ENCODE measurements at regions not wholly inside any gene's neighbourhood (a gene's known extent, or its start where the extent isn't known, plus 50 kb on each side); places are given as distances from the start of the nearest gene placed in this dataset.

DNA sequence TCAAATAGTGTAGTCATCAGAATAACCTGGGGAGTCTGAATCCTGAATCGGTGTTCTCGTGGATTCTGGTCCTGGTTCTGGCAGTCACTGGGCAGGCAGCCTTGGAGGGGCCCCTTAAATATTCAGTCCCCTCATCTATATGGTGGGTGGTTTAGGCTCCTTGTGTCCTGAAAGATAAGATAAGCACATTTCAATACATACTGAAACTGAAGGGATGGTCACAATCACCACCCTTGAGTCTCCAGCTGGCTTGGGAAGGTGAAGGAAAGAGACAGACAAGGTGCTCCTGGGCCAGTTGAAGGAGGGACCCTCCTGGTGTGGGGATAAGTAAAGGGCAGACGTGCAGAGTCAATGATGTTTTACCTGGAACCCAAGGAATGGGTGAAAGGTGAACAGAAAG lies 146.7 kb downstream of the CXCL12 start:
- Mint-ChIP-seq H3K9me3 (peaks cover 5 to 19% (median 17%) of the 10 kb centered on the region in 7 donors), H3K27ac (no peak overlapping the region), H3K4me1 (no peaks in the 10 kb centered on the region), H3K36me3 (no peaks in the 10 kb centered on the region), H3K27me3 (ENCODE audit: low read depth in 3 of 3) (peaks cover 0 to 1% (median 0%) of the 10 kb centered on the region in 3 donors), H3K4me3 (no peak overlapping the region)
- Histone ChIP-seq H4K20me1 (ENCODE audit: insufficient read depth, low read length) (no peaks in the 10 kb centered on the region), H3K9me3 (replicated peaks in 1 of 2; ENCODE audit: control insufficient read depth in 1 of 2, insufficient read depth in 1 of 2, low read length in 2 of 2) (peaks cover 0 to 31% of the 10 kb centered on the region in 2 donors), H2AFZ (ENCODE audit: insufficient read depth, low read depth, low read length, poor library complexity, severe bottlenecking) (no peak overlapping the region), H3K9ac (ENCODE audit: insufficient read depth, low read length, poor library complexity, severe bottlenecking) (no peak overlapping the region), H3K4me2 (replicated peaks; ENCODE audit: extremely low read depth, low read length, poor library complexity, severe bottlenecking) (no peak overlapping the region), H3K27me3 (ENCODE audit: control insufficient read depth in 2 of 2, insufficient read depth in 2 of 2, low read length in 2 of 2) (no peaks in the 10 kb centered on the region), H3K27ac (ENCODE audit: low read depth in 1 of 2, low read length in 2 of 2) (no peak overlapping the region), H3K79me2 (ENCODE audit: insufficient read depth, low read length) (no peaks in the 10 kb centered on the region), H3K36me3 (replicated peaks in 1 of 2; ENCODE audit: control insufficient read depth in 1 of 2, insufficient read depth in 2 of 2, low read length in 2 of 2) (no peaks in the 10 kb centered on the region), H3K4me1 (ENCODE audit: control insufficient read depth in 1 of 2, insufficient read depth in 2 of 2, low read length in 2 of 2) (no peaks in the 10 kb centered on the region), H3K4me3 (replicated peaks in 1 of 3; ENCODE audit: low read depth in 2 of 3, low read length in 3 of 3) (no peak overlapping the region)
- 86% methylated on average over 1 of the region's 3 CpGs for WGBS (ENCODE audit: insufficient coverage)
- TF ChIP-seq, protein P1, sequence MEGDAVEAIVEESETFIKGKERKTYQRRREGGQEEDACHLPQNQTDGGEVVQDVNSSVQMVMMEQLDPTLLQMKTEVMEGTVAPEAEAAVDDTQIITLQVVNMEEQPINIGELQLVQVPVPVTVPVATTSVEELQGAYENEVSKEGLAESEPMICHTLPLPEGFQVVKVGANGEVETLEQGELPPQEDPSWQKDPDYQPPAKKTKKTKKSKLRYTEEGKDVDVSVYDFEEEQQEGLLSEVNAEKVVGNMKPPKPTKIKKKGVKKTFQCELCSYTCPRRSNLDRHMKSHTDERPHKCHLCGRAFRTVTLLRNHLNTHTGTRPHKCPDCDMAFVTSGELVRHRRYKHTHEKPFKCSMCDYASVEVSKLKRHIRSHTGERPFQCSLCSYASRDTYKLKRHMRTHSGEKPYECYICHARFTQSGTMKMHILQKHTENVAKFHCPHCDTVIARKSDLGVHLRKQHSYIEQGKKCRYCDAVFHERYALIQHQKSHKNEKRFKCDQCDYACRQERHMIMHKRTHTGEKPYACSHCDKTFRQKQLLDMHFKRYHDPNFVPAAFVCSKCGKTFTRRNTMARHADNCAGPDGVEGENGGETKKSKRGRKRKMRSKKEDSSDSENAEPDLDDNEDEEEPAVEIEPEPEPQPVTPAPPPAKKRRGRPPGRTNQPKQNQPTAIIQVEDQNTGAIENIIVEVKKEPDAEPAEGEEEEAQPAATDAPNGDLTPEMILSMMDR (IDR thresholded peaks at IDR 0.05), result no peak
- DNase-seq, result no peak
- intact Hi-C loops (cut with micrococcal nuclease), result no loop called here

DNA sequence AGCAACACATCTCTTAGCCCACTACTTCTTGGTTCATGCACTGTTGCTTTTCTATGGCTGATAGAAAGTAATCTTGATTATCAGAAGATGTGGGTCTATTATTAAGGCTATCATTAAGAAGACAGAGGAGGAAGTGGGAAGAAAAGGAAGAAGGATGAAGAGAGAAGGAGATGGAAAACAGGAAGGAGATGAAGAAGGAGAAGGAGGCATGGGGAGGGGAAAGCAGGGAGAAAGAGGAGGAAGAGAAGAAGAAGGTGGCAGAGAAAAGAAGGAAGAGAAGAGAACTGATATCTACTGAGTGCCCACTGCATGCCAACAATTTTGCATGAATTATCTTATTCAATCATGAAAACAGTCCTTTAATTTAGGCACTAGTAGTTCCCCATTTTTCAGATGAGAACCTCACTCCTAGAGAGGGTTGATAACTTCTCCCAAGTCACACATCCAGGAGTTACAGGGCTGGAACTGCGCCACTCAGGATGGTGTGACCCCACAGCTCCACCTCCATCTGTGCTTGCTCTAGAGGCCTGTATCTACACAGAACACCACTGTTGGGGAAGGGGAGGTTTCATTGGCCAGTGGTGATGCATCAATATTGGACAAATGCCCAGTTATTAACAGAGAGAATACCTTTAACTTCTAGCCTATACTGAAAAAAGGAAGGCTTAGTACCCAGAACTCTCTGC lies 147.4 kb downstream of the CXCL12 start:
- no peak overlapping the region for H3K4me3 Mint-ChIP-seq
- Histone ChIP-seq H2AFZ (ENCODE audit: insufficient read depth, low read depth, low read length, poor library complexity, severe bottlenecking) (no peak overlapping the region), H3K9ac (ENCODE audit: insufficient read depth, low read length, poor library complexity, severe bottlenecking) (no peak overlapping the region), H3K4me2 (replicated peaks; ENCODE audit: extremely low read depth, low read length, poor library complexity, severe bottlenecking) (no peak overlapping the region), H3K4me1 (ENCODE audit: control insufficient read depth in 1 of 2, insufficient read depth in 2 of 2, low read length in 2 of 2) (no peaks in the 10 kb centered on the region), H3K27ac (ENCODE audit: low read depth in 1 of 2, low read length in 2 of 2) (no peak overlapping the region), H4K20me1 (ENCODE audit: insufficient read depth, low read length) (no peaks in the 10 kb centered on the region), H3K4me3 (replicated peaks in 1 of 3; ENCODE audit: low read depth in 2 of 3, low read length in 3 of 3) (no peak overlapping the region), H3K79me2 (ENCODE audit: insufficient read depth, low read length) (no peaks in the 10 kb centered on the region), H3K9me3 (replicated peaks in 1 of 2; ENCODE audit: control insufficient read depth in 1 of 2, insufficient read depth in 1 of 2, low read length in 2 of 2) (peaks cover 0 to 33% of the 10 kb centered on the region in 2 donors), H3K36me3 (replicated peaks in 1 of 2; ENCODE audit: control insufficient read depth in 1 of 2, insufficient read depth in 2 of 2, low read length in 2 of 2) (no peaks in the 10 kb centered on the region), H3K27me3 (ENCODE audit: control insufficient read depth in 2 of 2, insufficient read depth in 2 of 2, low read length in 2 of 2) (no peaks in the 10 kb centered on the region)
- WGBS (ENCODE audit: insufficient coverage), result no CpG with 5 or more reads among the region's 1 CpG
- intact Hi-C loops (cut with micrococcal nuclease), result no loop called here
- H3K9me3 Mint-ChIP-seq, result peaks cover 3 to 20% (median 18%) of the 10 kb centered on the region in 7 donors
- TF ChIP-seq, protein P1 (IDR thresholded peaks at IDR 0.05), result no peak
- no peak for DNase-seq
- peaks cover 0 to 1% (median 0%) of the 10 kb centered on the region in 3 donors for H3K27me3 Mint-ChIP-seq (ENCODE audit: low read depth in 3 of 3)
- H3K36me3 Mint-ChIP-seq, result no peaks in the 10 kb centered on the region
- no peaks in the 10 kb centered on the region for H3K4me1 Mint-ChIP-seq
- no peak overlapping the region for H3K27ac Mint-ChIP-seq
